Inflammatory macrophage (primary cell): ENCODE measurements at regions not wholly inside any gene's neighbourhood (a gene's known extent, or its start where the extent isn't known, plus 50 kb on each side); places are given as distances from the start of the nearest gene placed in this dataset.
"Not testable (repeated sequence)": the region's sequence is repeated elsewhere in the genome, so short reads cannot be mapped to it uniquely, and the experiment has no call there.

Experiments used
- DNase-seq, 2 donors: peaks; one replicate each; pipeline ENCODE4 v3.0.0-alpha.2; 2020 to 2022

DNA sequence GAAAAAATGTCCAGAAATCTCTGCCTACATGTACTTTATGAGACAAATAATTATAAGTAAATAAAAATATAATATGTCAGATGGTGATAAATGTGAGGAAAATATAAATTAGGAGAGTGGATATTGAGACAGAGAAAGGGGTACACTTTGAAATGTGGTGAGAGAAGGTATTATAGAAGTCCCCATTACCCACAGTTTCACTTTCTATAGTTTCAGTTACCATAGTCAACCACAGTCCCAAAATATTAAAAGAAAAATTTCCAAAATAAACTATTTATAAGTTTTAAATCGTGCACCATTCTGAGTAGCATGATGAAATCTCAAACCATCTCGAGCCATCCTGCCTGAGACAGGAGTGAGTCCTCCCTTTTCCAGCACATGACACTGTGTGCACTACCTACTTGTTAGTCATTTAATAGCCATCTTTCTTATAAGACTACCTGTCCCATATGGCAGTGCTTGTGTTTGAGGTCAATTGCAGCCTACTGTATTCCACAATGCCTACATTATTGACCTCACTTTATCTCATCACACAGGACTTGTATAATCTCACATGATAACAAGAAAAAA lies 653.7 kb downstream of the DACH1 start:
- DNase-seq, result no peak

DNA sequence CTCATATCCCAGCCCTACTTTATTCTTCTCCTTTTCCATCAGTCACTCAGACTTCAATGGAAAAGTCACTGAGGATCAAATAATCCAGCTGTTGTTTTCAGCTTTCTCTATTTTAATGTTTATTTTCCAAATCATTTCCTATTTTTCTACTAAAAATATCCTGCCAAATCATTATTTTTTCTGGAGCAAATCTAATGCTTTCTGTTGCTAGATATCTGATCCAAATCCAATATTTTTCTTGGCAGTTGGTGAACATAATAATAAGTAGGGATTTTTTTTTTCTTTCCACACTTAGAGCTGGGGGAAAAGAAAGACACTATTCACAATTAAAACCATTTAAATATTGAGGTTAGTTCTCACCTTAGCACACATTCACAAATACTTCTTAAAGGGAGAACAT lies 656.1 kb downstream of the DACH1 start:
- DNase-seq, result no peak

DNA sequence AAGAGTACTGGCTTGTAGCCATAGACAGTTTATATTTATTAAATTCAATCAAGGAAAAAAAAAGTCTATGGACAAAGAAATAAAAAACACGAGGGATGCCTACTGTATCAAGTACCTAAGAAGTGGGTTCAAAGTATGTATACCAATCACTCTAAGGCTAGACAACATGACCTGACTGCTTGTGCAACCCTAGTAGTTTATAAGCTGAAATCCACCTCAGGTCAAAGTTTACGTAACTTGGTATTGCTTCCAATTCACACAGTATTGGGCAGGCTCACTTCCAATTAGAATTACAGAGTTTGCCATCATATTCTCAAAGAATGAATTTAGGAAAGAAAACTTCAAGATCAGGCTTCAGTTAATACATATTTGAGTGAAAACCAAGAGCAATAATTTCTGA lies 657.8 kb downstream of the DACH1 start:
- DNase-seq, result no peak

DNA sequence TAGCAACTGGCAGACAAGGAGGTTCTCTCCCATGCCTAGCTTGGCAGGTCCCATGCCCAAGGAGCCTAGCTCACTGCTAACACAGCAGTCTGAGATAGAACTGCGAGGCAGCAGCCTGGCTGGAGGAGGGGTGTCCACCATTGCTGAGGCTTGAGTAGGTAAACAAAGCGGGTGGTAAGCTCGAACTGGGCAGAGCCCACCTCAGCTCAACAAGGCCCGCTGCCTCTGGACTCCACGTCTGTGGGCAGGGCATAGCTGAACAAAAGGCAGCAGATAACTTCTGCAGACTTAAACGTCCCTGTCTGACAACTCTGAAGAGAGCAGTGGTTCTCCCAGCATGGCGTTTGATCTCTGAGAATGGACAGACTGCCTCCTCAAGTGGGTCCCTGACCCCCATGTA lies 682.4 kb downstream of the DACH1 start:
- not testable (repeated sequence) for DNase-seq

DNA sequence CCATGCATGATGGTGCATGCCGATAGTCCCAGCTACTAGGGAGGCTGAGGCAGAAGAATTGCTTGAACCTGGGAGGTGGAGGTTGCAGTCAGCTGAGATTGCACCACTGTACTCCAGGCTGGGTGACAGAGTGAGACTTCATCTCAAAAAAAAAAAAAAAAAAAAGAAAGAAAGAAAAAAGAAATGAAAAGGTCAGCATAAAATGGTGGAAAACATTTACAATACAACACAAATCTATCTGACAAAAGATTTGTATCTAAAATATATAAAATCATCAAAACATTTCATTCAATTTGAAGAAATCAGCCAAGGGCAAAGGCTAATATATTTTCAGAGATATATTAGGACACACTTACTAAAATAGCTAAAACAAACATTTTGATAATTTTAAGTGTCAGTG lies 683.7 kb downstream of the DACH1 start:
- not testable (repeated sequence) for DNase-seq

DNA sequence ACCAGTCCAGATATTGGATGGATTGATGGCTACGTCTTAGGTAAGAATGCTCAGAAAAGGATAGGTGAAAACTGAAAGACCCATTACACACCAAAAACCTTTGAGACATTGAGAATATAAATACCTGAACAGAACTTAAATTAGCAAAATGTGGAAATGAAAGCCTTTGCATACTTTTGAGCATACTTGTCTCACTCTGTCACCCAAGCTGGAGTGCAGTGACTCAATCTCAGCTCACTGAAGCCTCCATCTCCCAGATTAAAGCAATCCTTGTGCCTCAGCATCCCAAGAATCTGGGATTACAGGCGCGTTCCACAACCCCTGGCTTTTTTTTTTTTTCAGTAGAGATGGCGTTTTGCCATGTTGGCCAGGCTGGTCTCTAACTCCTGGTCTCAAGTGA lies 695.3 kb downstream of the DACH1 start:
- no peak for DNase-seq

DNA sequence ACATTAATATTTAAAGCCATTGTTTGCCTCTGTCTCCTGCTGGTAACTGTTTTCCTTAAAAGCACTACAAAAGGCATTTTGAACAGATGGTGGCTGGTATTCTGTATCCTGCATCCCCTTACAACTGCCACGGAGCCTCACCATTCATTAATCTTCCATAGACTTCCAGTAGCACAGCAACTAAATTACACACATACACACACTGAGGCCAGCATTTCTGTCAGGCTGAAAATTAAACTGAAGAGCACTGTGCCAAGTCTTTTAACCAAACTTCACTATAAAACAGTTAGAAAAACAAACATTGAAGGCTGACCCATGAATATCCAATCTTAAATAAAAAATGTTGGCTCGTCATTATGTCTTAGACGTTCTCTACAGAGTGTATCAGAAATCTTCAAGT lies 697.8 kb downstream of the DACH1 start:
- DNase-seq, result no peak

DNA sequence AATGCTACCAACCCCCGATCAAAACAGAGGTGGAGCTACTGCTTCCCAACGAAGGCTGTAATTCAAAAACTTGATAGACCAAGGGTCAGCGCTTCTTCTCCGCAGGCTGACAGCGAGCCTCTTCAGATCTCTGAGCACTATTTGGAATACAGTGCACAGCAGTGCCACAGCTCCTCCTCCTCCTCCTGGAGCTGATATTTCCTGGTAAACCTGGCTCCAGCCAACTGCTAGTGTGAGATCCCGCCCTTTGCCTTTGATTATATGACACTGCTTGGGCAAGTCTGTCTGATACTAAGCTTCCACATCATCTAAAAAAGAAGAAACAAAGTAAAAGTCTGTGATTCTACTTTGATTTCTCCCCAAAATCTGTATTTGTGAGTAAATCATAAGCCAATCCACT lies 710.5 kb downstream of the DACH1 start:
- no peak for DNase-seq

DNA sequence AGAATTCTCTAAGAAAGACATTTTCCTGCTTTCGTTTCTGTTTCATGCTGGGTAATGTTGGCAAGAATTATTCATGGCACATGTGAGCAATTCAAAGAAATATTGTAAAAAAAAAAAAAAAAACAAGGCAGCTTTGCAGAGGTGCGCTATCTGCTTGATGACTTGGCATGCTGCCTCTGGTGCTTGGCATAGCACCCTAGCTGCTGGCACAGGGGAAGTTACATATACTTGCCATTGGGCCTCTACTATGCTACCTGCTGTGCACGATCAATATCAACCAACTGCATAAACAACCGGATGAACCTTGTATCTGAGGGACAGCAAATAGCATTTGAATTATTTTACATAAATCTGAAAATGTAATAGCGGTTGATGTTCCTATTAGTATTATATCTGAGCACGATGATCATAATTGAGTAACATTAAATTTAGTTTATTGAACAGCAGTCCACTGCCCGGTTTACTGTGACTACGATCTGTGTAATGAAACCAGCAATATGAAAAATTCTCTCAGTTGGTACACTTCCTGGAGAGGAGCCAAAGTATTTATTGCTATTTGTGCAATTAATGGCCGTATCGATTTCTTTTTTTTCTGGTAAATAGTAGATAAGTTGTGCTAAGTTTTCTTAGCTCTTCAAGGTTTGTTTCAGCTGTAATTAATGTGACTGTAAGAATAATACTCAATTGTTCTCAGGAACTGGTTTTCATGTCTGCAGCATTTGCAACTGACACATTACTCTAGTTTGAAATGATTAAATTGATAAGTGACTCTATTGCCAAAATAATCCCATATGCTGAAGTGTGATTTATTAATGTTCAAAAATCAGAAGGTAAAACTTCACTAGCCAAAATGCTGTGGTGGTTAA lies 717.3 kb downstream of the DACH1 start:
- DNase-seq, result no peak

DNA sequence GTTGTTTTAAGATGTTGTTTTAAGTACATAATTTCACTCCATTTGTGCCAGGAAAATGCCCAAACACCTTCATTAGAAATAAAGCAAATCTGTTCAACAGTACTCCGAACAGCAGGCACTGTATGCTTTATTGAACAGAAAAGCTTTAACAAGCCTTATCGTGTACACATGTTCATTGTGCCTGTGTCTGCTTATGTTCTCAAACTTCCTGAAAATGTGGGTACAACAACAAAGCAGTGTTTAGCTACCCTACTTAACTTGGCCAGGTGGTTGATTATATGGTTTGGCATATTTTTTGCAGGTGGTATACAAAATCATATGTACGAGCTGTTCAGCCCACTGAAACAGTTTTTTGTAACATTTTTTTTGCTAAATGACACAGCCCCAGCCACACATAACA lies 718.0 kb downstream of the DACH1 start:
- no peak for DNase-seq

DNA sequence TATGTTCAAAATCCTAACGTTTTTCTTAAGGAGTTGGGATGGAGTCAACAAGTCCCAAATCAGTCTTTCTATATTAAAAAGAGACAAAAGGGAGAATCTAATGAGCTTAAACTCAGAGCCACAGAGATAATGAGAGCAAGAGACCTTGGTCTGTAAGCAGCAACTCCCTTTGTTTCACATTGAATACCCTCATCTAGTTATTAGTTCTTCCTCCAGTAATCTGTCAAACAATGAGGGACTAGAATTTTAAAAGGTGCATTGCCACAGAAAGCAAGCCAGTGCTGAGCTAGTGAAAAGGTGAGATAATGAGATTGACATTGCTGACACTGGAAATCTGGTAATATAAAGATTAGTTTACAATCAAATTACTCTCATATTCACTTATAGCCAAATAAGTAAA lies 718.6 kb downstream of the DACH1 start:
- DNase-seq, result no peak

DNA sequence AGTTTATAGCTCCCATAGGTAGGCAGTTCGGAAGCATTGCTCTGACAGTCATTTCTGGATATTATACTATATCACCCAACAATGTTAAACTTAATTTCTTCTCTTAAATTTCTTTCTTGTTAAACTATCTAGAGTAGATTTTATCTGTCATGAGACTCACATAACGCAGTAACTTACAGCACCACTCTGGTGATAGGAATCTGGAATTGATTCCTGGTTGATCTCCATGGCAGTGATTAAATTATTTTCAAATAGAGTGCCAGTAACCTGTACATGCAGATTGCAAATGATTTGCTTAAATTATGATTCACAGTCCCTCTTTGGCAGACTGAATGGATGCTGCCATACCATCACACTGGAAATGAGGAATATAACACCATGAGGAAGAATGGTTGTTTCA lies 722.1 kb downstream of the DACH1 start:
- no peak for DNase-seq

DNA sequence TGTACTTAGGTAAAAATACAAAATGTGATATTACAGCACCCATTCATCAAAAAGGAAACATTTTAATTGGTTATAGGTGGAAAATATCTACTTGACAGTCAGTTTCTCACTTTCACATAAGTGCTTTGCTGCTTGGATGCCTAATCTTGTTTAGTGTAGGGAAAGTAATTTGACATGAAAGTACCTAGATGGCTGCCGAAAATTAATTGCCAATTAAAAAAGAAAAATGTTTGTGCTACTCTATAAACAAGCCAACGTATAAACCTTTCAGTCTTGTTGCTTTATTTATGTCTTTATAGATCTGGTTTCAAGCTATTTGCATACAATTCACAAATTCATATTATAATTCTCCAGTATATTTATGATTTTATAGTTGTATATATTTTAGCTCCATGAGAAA lies 729.9 kb downstream of the DACH1 start:
- no peak for DNase-seq

DNA sequence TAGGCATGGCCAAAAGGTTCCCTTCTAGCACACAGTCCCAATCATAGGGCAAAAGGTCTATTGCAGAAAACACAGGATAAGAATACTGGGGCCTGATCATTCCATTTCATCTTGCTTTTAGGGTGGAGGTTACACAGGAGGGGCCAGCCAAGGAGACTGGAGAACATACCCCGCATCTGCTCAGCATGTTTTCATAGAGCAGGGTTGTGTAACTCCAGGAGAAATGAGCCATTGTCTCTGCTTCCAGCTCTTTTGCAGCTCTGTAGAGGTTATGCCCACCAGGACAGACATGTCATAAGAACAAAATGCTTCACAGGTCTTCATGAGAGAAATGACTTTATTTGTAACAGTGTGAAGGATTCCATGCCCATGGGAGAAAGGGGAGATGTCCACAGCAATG lies 742.8 kb downstream of the DACH1 start:
- DNase-seq, result no peak

DNA sequence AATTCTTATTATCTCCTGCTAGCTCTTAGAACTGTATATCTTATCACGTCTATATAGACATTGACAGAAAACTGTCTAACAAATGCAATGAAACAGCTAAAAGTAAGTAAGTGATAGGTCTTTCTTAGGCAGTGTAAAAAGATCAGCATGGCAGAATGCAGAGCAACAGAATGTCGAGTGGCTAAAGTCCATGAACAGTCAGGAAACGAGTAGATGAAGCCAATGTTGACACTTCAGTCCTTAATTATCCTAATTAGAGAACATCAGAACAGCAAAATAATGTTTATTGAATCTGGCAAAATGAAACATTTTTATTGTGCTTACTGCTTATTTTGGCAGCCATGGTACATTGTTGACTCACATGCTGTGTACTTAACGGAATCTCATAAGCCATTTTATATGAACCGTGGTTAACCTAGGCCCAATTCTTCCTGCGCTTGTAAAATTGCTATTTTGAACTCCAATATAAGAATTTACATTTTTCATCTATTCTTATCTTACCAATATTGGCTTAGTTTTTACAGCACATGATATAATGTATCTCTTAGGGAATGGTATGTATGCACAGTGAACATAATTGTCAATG lies 748.1 kb downstream of the DACH1 start:
- no peak for DNase-seq

DNA sequence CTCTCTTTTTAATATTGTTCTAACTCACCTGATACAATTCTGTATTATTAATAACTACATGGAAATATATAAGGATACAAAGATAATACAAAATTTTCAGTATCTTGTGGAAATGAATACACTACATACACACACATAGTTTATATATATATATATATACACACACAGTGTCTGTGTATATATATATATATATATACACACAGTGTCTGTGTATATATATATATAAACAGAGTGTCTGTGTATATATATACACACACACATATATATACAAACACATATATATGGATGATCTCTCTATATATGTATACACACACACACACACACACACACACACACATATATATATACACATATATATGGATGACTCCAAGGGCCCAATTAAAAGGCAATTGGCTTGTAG lies 749.1 kb downstream of the DACH1 start:
- DNase-seq, result no peak

DNA sequence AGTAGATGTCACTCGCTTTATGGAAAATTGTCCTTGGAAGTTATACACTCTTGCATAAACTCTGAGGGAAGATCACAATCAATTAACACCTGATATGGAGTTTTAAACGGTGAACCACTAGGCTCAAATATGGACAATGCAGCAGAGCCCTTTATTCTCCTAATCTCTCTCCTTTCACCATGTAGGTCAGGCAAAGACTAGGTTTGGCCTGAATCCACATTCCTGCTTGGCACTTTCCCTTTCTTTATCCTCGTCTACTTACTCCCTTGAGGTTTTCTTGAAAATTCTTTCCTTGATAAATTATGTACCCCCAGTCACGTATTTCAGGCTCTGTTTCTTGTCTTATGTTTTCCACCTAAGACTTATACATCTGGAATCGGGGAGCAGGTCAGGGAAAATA lies 751.7 kb downstream of the DACH1 start:
- DNase-seq, result no peak

DNA sequence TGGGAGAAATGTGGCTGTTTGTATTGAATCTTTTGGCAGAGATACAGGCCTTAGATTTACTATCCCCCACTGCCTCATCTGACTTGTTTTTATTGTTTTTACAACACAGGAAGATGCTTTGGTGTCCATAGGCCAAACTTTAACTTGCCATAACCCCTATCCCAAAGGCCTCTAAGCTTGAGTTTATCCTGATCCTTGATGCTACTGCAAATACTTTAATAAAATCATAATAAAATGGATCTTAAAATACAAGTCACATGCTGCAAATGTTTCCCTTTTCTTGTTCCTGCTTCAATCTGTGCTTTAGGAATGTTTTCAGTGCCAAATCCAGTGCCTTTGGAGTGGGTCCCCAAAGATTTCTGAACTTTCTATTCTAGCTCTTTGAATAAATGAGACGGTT lies 770.6 kb downstream of the DACH1 start:
- no peak for DNase-seq

DNA sequence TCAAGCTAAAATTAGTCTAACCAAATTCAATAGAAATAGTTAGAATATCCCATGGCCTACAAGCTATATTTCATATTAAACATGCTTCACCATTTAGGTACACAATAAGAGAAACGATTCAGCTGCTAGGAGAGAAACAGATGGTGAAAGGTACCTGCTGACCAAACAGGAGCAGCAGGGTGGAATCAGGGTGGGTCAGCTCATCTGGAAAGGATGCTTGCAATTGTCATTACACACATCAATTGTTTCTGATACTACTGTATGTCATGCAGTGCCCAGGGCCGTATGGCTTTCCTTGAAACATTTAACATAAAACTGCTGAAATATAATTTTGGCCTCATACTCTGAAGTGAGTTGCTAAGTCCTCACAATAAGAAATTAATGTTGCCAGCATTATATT lies 776.0 kb downstream of the DACH1 start:
- DNase-seq, result no peak

DNA sequence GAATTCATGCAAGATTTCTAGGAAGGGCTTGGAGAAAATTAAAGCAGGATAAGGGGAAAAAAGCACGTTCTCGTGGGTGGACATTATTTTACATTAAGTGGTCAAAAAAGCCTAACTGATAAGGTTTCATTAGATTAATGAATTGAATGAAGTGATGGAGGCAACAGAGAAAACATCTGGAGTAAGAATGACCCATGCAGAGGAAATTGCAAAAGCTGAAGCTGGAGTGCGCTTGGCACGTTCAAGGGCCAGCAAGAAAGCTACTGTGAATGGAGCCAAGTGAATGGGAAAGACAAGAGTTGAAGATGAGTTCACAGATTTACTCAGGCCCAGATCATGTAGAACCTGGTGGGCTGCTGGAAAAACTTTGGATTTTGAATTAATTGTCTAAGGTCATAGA lies 777.9 kb downstream of the DACH1 start:
- DNase-seq, result no peak

DNA sequence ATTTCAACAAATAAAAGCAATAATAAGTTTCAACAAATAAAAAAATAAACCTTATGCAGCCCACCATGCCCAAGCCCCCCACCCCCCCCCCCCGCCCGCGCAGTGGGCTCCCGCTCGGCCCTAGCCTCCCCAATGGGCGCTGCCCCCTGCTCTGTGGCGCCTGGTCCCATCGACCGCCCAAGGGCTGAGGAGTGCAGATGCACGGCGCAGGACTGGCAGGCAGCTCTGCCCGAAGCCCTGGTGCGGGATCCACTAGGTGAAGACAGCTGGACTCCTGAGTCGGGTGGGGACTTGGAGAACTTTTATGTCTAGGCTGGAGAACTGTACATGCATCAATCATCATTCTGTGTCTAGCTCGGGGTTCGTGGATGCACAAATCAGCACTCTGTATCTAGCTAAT lies 779.6 kb downstream of the DACH1 start:
- DNase-seq, result no peak

DNA sequence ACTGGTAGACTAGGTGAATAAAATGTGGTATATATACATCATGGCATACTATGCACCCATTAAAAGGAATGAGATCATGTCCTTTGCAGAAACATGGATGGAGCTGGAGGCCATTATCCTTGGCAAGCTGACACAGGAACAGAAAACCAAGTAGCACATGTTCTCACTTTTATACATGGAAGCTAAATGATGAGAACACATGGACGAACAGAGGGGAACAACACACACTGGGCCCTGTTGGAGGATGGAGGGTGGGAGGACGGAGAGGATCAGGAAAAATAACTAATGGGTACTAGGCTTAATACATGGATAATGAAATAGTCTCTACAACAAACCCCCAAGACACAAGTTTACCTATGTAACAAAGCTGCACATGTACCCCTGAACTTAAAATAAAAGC lies 780.0 kb downstream of the DACH1 start:
- no peak for DNase-seq

DNA sequence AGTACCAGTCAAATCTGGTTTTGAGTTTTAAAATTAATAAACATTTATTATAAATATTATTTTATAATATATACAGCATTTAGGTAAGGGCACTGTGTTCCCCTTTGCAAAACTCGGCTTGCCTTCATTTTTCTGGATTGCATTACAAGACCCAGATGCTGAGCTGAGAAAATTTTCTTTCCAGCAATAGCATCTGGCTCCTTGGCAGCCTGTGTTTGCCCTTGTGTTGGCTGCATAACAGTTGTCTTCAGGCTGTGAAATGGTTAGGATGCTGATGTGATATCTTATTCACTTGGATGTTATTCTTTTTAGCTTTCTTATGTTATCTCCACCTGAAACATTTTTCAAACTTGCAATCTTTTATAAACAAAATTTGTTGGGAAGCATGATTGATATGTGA lies 784.4 kb downstream of the DACH1 start:
- no peak for DNase-seq

DNA sequence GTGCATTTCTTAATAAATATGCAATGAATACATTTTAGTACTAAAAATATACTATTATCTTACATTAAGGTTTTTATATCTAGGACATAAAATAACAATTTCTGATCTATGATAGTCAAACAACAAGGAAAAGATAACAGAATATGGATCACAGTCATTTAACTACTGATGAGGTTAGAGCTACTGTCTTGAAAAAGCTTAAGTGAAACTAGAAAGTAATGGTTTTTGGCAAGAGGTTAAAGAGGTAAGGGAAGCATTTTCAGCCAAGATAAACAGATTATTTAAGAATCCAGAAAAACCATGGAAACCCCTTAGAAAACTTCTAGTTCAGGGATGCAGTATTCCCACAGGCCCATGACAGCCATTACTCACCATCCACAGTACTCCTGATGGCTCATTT lies 787.4 kb downstream of the DACH1 start:
- no peak for DNase-seq
